ENCODE measurements at regions not wholly inside any gene's neighbourhood (a gene's known extent, or its start where the extent isn't known, plus 50 kb on each side); places are given as distances from the start of the nearest gene placed in this dataset.

- H3K27me3 Mint-ChIP-seq = no peaks in the 10 kb centered on the region
- no peak overlapping the region for H3K4me3 Mint-ChIP-seq
- ChIA-PET POLR2A (no interaction called here), CTCF (no interaction called here)
- H3K27ac Mint-ChIP-seq = no peak overlapping the region
- no peaks in the 10 kb centered on the region for H3K4me1 Mint-ChIP-seq
- H3K9me3 Mint-ChIP-seq = peaks cover 4% of the 10 kb centered on the region
- DNase-seq = no peak
- no peaks in the 10 kb centered on the region for H3K36me3 Mint-ChIP-seq (ENCODE audit: low read depth)
These were observed 73.6 kb upstream of the ZNF804A start for GRCh38 chr2:184524551-184525382.

DNA sequence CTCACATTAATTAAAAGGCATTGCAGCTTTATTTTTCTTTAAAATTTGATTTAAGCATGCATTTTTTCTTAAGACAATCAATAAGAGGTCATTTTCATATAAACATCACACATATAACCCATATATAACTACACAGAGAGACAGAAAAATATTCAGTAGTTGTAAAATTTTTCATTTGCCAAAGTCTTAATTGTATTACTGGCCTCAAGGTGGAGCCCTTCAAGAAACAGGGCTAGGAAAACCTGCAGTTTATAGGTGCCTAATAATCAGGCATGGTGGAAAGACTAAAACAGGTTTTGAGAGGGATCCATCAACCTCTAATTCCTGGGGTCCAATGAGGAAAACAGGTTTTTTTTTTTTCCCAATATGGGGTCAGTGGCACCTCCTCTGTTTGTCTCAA lies 71.3 kb upstream of the ZNF804A start:
- H3K4me3 Mint-ChIP-seq = no peak overlapping the region
- no peak for DNase-seq
- peaks cover 4% of the 10 kb centered on the region for H3K9me3 Mint-ChIP-seq
- H3K4me1 Mint-ChIP-seq = no peaks in the 10 kb centered on the region
- no peak overlapping the region for H3K27ac Mint-ChIP-seq
- no peaks in the 10 kb centered on the region for H3K36me3 Mint-ChIP-seq (ENCODE audit: low read depth)
- ChIA-PET POLR2A (no interaction called here), CTCF (no interaction called here)
- no peaks in the 10 kb centered on the region for H3K27me3 Mint-ChIP-seq

DNA sequence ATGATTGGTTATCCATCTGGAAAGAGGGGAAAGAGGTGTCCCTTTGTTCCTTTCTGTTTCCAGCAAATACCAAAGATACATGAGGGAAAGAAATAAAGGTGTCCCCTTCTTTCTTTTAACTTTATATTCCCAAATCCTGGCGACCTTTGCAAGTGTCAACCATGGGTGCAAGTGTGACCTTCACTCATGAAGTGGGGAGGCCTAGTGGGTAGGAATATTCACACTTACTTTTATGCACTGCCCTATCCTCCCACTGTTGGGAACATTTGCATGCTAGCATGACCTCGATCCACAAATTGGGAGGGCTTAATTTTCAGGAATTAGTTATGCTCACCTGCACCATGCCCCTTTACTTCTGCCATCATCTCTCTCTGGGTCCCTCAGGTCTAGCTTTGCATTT lies 70.2 kb upstream of the ZNF804A start:
- Mint-ChIP-seq H3K4me3 (no peak overlapping the region), H3K27me3 (no peaks in the 10 kb centered on the region), H3K36me3 (ENCODE audit: low read depth) (no peaks in the 10 kb centered on the region), H3K4me1 (no peaks in the 10 kb centered on the region), H3K27ac (no peak overlapping the region), H3K9me3 (peaks cover 4% of the 10 kb centered on the region)
- CTCF ChIA-PET = no interaction called here
- POLR2A ChIA-PET = no interaction called here
- DNase-seq = no peak

DNA sequence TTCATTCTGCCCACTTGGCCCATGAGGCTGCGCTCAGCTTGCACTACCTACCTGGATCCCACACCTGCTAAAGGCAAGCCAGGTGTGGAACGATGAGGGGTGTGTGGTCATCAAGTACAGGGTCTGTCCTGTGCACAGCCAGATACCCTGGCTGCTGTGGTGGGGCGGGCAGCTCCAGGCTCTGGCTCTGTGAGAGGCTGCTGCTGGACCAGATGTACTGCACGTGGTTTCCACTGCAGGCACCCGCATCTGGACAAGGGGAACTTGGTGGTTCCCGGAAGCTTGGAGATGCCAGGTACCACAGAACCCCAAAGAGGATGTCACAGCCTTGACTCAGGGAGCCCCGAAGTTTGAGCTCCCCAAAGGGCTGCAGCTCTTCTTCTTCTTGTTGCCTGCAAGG lies 68.1 kb upstream of the ZNF804A start:
- ChIA-PET POLR2A (no interaction called here), CTCF (no interaction called here)
- no peaks in the 10 kb centered on the region for H3K36me3 Mint-ChIP-seq (ENCODE audit: low read depth)
- no peak for DNase-seq
- H3K27ac Mint-ChIP-seq = no peak overlapping the region
- no peaks in the 10 kb centered on the region for H3K4me1 Mint-ChIP-seq
- H3K4me3 Mint-ChIP-seq = no peak overlapping the region
- H3K27me3 Mint-ChIP-seq = no peaks in the 10 kb centered on the region
- H3K9me3 Mint-ChIP-seq = peaks cover 4% of the 10 kb centered on the region

DNA sequence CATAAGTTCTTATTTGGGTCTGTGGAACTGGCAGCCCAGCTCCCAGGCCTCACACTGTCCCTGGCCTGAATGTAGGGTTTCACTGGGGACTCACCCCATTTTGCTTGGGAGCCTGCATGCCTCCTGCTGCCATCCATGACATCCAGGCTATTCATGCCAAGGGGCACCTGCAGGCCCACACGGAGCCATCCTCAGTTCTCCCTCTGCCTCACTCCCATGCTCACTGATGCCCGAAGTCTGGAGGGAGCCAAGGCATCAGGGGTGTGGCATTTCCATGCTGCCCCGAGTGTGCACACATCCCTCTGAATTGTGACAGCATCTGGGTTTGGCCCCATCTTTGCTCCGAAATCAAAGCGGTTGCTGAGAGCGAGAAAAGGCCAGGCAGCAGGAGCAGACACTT lies 67.4 kb upstream of the ZNF804A start:
- Mint-ChIP-seq H3K36me3 (ENCODE audit: low read depth) (no peaks in the 10 kb centered on the region), H3K4me3 (no peak overlapping the region), H3K27ac (no peak overlapping the region), H3K4me1 (no peaks in the 10 kb centered on the region), H3K27me3 (no peaks in the 10 kb centered on the region), H3K9me3 (peaks cover 4% of the 10 kb centered on the region)
- no peak for DNase-seq
- ChIA-PET POLR2A (no interaction called here), CTCF (no interaction called here)

DNA sequence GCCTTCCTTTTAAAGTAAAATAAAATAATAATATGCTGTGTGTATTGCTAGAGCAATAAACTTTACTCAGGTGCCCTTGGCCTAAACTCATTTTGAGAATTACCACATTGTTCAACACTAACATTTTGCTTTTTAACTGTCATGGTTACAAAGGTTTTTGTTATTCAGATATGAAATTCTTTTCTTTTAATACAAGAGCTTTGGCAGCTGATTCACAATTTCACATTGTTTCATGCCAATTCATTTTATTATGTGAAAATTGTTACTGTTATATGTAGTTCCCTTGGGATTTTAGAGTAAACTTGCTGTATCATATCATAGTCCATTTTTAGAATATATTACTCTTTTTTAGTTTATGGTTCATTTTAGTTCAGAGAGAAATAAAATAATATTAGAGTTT lies 65.8 kb upstream of the ZNF804A start:
- DNase-seq = no peak
- H3K4me1 Mint-ChIP-seq = no peaks in the 10 kb centered on the region
- CTCF ChIA-PET = no interaction called here
- H3K27me3 Mint-ChIP-seq = no peaks in the 10 kb centered on the region
- H3K4me3 Mint-ChIP-seq = no peak overlapping the region
- POLR2A ChIA-PET = no interaction called here
- H3K27ac Mint-ChIP-seq = no peak overlapping the region
- H3K36me3 Mint-ChIP-seq (ENCODE audit: low read depth) = no peaks in the 10 kb centered on the region
- H3K9me3 Mint-ChIP-seq = peaks cover 2% of the 10 kb centered on the region

- no peaks in the 10 kb centered on the region for H3K9me3 Mint-ChIP-seq
These were observed 63.3 kb upstream of the ZNF804A start for GRCh38 chr2:184534986-184535385.

DNA sequence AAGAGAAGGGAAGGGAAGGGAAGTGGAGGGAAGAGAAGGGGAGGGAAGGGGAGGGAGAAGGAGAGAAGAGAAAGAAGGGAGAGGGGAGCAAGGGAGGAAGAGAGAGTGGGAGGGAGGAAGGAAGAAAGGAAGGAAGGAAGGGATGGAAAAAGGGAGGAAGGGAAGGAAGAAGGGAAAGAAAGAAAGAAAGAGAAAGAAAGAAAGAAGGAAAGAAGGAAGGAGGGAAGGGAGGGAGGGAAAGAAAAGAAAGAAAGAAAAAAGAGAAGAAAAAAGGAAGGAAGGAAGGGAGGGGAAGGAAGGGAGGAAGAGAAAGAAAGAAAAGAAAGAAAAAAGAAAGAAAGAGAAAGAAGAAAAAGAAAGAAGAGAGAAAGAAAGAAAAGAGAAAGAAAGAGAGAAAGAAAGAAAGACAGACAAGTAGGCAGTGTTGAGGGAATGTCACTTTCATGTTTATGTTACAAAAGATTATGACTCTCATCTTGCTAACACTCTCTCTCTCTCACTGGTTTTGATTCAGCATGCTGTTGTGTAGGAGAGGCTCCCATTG lies 58.0 kb upstream of the ZNF804A start:
- POLR2A ChIA-PET = no interaction called here
- H3K9me3 Mint-ChIP-seq = no peaks in the 10 kb centered on the region
- H3K4me1 Mint-ChIP-seq = no peaks in the 10 kb centered on the region
- no peak overlapping the region for H3K27ac Mint-ChIP-seq
- no peak for DNase-seq
- H3K4me3 Mint-ChIP-seq = no peak overlapping the region
- H3K27me3 Mint-ChIP-seq = no peaks in the 10 kb centered on the region
- no peaks in the 10 kb centered on the region for H3K36me3 Mint-ChIP-seq (ENCODE audit: low read depth)
- CTCF ChIA-PET = no interaction called here

More at GRCh38 chr2:184534986-184535385, 63.3 kb upstream of the ZNF804A start:
- Mint-ChIP-seq H3K27ac (no peak overlapping the region), H3K36me3 (ENCODE audit: low read depth) (no peaks in the 10 kb centered on the region), H3K27me3 (no peaks in the 10 kb centered on the region), H3K4me3 (no peak overlapping the region), H3K4me1 (no peaks in the 10 kb centered on the region)
- DNase-seq = no peak
- POLR2A ChIA-PET = no interaction called here
- CTCF ChIA-PET = no interaction called here

DNA sequence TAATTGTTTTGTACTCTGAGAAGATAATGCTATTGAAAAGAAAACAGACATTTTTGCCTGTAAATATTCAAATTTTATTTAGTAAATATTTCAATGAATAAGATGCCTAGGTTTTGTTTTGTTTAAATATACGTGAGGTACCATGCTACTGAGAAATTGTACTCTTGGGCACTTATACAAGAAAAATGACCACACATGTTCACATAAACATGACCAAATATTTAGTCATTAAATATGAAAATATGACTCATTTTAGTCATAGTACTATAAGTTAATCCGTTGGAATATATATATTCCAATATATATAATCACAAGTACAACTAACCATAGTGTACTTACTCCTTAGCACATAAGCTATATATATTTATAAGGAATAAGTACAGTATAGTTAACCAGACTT lies 56.7 kb upstream of the ZNF804A start:
- H3K27me3 Mint-ChIP-seq = no peaks in the 10 kb centered on the region

GRCh38 chr2:184543832-184544231 lies 54.5 kb upstream of the ZNF804A start:
- no peaks in the 10 kb centered on the region for H3K9me3 Mint-ChIP-seq
- no peak overlapping the region for H3K4me3 Mint-ChIP-seq
- no peaks in the 10 kb centered on the region for H3K27me3 Mint-ChIP-seq
- H3K36me3 Mint-ChIP-seq (ENCODE audit: low read depth) = no peaks in the 10 kb centered on the region
- no peak for DNase-seq
- H3K4me1 Mint-ChIP-seq = no peaks in the 10 kb centered on the region
- ChIA-PET CTCF (no interaction called here), POLR2A (no interaction called here)
- no peak overlapping the region for H3K27ac Mint-ChIP-seq

More for the DNA sequence above, 56.7 kb upstream of the ZNF804A start:
- no peaks in the 10 kb centered on the region for H3K9me3 Mint-ChIP-seq
- H3K27ac Mint-ChIP-seq = no peak overlapping the region
- ChIA-PET CTCF (no interaction called here), POLR2A (no interaction called here)
- H3K36me3 Mint-ChIP-seq (ENCODE audit: low read depth) = no peaks in the 10 kb centered on the region
- H3K4me3 Mint-ChIP-seq = no peak overlapping the region
- no peaks in the 10 kb centered on the region for H3K4me1 Mint-ChIP-seq
- no peak for DNase-seq
